DMS79 (cell line): ENCODE measurements at regions not wholly inside any gene's neighbourhood (a gene's known extent, or its start where the extent isn't known, plus 50 kb on each side); places are given as distances from the start of the nearest gene placed in this dataset.
"Not testable (repeated sequence)": the region's sequence is repeated elsewhere in the genome, so short reads cannot be mapped to it uniquely, and the experiment has no call there.

ENCODE experiments used
- DNase-seq: peaks from one replicate; lab custom pipeline; 2025; lab: John Stamatoyannopoulos, UW

DNA sequence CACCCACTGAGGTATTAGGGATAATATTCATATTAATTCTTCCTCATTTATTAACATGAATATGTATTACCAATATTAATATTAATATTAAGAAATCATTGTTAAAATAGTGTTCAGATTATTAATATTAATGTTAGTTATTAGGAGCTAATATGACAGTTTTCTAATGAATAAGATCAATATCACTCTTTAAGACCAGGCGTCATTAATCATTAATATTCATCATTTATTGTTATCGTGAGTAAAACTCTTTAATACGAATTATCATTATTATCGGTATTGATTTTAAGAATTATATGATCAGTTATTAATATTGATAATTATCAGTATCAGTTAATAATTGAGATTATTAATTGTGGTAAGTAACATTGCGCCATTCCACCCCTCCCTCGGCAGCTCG lies 101.0 kb upstream of the HMX1 start:
- DNase-seq = not testable (repeated sequence)

DNA sequence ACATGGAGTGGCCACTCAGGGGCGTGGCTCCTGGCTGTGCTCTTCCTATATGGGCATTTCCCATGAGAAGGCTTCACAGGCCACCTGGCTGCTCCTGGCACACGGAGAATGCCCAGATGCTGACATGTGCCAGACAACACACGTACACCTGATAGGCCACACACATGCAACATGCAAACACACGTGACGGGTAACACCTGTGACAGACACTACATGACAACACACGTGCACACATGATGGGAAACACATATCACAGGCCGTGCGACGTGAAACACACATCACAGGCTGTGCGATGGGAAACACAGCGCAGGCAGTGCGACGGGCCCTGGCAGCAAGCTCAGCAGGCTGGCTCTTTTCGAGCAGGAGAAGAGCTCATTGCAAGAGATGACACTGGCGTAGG lies 94.3 kb upstream of the HMX1 start:
- DNase-seq = not testable (repeated sequence)

DNA sequence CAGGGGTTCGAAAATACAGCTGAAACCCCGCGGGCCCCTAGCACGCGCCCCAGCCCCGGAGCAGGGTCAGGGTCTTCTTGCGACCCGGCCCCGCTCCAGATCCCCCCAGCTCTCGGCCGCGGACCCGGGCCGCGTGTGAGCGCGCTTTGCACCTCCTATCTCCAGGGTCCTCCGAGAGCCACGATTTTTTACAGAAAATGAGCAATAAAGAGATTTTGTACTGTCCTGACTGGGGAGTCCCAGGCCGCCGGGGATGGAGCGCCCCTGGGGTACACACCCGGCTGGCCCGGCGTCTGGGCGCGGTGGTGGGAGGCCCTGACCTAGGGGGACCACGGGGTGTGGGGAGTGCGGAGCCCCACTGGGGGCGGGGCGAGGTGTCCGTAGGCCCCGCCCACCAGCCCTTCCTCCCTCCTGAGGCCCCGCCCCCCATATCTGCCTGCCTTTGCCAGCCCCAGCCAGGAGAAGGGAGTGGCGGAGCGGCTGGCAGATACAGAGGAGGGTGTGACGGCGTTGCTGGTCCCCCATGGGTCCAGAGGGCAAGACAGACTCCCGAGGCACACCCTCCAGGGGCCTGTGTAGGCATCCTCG lies 92.7 kb upstream of the HMX1 start:
- not testable (repeated sequence) for DNase-seq

DNA sequence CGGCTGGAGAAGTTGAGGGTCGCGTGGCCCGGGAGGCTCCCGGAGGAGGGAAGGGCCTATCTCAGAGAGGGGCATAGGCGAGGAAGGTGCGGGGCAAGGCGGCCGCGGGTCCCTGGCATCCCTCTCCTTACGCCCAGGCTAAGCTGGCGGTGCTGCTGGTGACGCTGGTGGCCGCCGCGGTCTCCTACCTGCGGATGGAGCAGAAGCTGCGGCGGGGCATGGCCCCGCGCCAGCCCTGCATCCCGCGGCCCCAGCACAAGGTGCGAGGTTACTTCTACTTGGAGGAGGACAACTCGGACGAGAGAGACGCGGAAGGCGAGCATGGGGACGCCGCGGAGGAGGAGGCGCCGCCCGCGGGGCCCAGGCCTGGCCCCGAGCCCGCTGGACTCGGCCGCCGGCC lies 91.9 kb upstream of the HMX1 start:
- DNase-seq = not testable (repeated sequence)

DNA sequence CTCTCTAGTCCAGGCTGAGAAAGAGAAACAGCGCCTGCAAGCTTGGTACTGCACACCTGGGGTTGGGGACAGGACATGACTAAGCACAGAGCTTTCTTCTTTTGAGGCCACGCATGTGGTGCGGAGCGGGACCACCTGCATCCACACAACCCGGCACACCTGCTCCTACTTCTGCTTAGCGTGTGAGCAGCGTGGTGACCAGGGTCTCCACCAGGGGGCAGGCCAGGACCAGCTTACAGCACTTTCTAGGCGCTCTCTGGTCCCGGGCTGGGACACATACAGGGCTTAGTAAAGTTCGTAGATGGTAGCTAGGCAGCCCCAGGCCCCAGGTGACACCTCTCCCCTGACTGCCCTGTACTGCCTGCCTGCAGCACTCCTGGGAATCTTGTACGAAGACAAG lies 89.7 kb upstream of the HMX1 start:
- DNase-seq = not testable (repeated sequence)

DNA sequence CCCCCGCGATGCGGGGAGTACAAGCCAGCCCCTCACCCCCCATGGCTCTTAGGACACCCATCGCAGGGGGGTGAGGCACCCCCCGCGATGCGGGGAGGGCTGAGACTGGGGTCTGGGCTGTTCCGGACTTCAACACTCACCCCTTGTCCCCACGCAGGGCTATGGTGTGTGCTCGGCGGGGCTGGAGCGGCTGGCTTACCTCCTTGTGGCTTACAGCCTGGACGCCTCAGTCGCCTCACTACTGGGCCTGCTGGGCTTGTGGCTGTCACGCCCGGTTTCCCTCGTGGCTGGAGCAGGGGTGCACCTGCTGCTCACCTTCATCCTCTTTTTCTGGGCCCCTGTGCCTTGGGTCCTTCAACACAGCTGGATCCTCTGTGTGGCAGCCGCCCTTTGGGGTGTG lies 87.8 kb upstream of the HMX1 start:
- not testable (repeated sequence) for DNase-seq

DNA sequence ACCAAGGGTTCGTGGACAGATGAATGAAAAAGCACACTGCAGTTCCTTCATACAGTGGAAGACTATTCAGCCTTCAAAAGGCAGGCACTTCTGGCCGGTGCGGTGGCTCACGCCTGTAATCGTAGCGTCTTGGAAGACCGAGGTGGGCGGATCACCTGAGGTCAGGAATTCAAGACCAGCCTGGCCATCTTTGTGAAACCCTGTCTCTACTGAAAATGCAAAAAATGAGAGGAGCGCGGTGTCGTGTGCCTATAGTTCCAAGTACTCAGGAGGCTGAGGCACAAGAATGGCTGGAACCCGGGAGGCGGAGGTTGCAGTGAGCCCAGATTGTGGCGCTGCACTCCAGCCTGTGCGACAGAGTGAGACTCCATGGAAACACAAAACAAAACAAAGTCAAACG lies 82.4 kb upstream of the HMX1 start:
- not testable (repeated sequence) for DNase-seq

DNA sequence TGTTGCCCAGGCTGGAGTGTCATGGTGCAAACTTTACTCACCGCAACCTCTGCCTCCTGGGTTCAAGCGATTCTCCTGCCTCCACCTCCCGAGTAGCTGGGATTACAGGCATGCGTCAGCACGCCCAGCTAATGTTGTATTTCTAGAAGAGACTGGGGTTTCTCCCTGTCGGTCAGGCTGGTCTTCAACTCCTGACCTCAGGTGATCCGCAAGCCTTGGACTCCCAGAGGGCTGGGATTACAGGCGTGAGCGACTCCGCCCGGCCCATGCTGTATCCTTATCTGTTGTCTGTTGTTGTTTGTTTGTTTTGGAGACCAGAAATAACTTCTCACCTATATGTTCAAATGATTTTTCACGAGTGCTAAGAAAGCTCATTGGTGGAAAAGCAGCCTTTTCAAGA lies 81.2 kb upstream of the HMX1 start:
- not testable (repeated sequence) for DNase-seq

DNA sequence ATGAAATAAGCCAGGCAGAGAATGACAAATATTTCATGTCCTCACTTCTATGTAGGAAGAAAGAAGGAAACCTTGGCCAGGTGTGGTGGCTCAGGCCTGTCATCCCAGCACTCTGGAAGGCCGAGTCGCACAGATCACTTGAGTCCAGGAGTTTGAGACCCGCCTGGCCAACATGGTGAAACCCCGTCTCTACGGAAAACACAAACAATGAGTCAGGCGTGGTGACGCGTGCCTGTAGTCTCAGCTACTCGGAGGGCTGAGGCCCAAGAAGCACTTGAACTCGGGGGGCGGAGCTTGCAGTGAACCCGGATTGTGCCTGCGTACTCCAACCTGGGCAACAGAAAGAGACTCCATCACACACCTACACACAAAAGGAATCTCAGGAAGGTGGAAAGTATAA lies 80.5 kb upstream of the HMX1 start:
- not testable (repeated sequence) for DNase-seq

DNA sequence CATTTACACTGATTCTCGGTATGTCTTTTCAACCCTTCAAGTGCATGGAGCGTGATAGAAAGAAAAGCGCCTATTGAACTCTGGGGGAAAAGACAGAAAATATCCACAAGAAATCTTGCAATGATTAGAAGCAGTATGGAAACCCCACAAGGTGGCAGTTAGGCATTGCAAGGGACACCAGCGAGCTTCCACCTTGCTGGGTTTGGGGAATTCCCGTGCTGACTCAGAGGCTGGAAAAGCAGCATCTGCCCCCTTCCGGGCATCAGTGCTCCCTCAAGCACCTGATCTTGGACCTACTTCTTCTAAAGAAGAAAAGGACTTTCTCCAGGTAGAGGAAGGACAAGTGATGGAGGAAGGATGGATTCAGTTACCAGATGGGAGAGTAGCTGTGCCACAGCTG lies 73.9 kb upstream of the HMX1 start:
- DNase-seq = not testable (repeated sequence)

DNA sequence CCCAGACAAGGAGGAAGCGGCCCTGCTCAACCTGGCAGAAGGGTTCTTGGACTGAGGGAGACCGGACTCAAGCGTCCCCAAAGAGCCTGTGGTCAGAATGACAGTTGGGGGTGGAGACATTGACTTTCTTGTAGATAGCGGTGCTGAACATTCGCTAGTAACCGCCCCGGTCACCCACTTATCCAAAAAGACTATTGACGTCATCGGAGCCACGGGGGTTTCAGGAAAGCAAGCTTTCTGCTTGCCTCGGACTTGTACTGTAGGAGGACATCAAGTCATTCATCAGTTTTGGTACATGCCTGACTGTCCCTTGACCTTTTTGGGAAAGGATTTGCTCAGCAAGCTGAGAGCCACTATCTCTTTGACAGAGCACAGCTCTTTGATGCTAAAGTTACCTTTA lies 71.7 kb upstream of the HMX1 start:
- not testable (repeated sequence) for DNase-seq

DNA sequence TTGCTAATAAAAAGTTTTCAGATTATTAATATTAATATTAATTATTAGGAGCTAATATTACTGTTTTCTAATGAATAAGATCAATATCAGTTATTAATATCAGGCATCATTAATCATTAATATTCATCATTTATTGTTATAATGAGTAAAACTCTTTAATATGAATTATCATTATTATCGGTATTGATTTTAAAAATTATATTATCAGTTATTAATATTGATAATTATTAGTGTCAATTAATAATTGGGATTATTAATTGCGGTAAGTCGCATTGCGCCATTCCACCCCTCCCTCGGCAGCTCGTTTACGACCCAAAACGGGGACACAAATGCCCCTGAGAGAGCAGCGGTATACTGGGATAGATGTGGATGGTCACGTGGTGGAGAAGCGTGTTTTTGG lies 70.4 kb upstream of the HMX1 start:
- DNase-seq = not testable (repeated sequence)

DNA sequence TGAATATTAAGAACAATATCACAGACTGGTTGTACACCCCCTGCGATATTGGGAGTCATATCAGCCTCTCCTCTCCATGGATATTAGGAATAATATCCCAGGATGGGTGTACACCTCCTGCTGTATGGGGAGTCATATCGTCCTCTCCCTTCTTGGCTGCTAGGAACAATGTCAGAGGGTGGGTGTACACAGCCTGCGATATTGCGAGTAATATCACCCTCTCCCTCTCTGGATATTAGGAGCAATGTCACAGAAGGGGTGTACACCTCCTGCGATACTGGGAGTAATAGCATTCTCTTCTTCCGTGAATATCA lies 69.8 kb upstream of the HMX1 start:
- DNase-seq = not testable (repeated sequence)

DNA sequence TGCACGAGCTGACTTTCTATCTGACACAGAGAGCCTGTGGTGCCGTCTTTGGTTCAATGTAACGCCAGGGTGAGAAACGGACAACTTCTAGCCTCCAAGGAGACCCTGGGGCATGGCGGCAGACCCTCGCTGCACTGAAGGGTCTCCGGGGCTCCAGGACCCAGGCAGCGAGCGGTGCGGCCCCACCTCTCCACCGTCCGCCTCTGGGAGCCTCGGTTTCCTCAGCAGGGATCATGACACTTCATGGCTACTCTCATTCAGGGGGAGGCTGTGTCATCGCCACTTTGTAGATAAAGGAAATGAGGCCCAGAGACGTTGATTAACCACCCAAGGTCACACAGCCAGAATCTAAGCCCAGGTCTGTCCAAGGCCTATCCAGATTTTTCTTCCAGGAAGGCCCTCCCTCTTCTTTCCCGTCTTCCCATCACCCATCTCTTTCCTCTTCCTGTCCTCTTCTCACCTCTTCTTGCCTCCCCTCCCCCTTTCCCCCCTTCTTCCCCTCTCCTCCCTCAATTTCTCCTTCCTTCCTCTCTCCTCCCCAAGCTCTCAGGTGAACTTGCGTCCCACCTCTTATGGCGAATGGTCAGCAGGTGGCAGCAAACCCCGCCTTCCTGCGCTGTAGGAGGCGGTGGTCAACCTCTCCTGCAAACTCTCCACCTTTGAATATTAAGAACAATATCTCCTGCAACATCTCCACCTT lies 69.3 kb upstream of the HMX1 start:
- no peak for DNase-seq

DNA sequence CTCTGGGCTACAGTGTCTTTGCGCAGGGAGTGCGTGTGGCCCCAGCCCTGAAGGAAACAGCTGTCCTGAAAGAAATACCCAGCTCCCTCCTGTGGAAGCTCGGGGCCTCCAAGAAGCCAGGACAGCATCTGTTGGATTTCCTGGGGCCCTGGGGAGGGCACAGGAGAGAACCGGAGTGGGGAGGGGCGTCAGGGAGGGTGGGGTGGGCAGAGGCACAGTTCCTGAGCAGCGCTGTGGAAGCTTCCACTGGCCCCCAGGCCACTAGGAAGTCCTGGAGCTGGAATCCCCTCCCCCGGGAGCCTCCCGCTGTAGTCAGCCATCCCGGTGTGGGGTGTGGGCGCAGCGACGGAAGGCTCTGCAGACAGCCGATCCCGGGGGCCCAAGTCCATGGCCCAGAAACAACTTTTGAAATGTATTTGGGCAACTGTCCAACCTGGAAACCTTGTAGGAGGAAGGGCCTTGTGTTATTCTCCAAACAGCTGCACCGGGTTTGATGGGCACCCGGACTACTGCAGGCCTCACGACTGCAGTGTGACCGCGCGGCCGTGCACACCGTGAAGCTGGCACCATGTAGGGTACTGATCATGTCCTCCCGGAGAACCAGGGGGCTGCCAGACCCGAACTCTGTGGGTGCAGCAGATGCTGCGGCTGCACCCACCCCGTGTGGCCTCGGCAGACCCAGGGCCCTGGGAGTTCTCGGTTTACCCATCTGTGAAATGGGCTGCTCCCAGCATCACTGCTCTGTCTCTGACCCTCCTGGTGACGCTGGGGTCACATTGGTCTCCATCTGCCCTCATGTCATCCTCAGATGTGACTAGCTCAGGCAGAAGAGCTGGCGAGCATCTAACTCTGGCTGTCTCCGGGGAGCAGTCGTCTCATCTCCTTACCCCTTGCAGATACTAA lies 68.5 kb upstream of the HMX1 start:
- no peak for DNase-seq

DNA sequence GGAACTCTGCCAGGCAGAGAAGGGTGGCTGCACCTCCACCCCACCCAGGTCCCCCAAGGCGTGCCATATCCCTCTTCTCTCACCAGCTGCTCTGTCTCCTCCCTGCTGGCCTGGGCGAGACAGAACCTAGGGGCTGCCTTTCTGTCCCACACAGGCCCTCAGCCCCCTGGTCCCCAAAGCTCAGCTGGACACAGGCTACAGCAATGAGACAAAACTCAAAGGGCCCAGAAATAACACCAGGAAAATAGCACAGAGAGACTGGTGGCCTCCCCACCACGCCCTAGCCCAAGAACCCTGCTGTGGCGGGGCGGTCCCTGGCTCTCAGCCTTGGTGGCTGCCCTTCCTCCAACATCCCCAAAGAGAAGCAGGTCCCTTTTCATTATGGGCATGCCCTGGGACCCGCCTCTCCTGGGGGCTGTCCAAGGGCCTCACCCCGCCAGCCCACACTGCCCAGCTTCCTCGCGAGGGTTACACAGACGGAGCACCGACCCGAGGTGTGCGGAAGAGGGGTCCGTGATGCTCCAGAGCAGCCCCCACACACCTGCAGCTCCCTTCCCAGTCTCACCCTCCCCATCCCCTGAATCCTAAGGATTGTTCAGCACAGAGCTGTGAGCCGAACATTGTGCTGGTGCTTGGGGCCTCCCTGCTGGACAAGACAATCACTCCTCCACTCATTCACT lies 67.7 kb upstream of the HMX1 start:
- DNase-seq = no peak

DNA sequence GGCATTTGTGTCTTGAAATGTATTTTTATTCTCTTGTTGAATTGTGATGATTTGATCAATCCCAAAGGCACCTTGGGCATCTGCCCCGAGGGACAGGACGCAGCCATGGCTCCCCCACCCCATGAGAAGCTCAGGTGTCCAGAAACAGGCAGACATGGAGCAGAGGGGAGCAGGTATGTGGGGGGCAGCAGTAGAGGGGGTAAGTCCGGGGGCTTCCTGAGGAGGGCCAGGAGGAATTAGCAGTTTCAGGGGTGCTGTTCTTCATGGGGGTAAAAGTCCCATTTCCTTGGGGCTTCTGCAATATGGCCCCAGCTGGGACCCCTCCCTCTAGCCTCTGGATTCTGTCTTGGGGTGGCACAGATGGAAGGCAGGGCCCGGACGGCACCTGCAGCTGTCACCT lies 67.0 kb upstream of the HMX1 start:
- DNase-seq = no peak

DNA sequence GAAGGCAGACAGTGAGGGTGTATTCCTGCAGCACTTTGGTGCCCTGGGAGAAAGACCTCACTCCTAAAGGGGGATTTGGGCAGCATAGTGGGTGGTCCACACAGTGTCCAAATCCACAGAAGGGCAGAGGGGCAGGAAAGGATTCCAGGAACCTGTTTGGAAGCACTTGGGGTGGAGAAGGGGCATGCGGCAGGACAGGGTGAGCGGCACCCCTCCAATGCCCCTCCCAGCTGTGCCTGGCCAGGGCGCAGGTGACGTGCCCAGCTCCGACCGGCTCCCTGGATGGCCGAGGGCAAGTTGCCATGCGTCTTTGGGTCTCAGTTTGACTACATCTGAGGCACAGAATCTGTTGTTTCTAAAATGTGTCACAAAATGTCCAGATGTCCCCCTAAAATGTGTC lies 66.5 kb upstream of the HMX1 start:
- DNase-seq = no peak

DNA sequence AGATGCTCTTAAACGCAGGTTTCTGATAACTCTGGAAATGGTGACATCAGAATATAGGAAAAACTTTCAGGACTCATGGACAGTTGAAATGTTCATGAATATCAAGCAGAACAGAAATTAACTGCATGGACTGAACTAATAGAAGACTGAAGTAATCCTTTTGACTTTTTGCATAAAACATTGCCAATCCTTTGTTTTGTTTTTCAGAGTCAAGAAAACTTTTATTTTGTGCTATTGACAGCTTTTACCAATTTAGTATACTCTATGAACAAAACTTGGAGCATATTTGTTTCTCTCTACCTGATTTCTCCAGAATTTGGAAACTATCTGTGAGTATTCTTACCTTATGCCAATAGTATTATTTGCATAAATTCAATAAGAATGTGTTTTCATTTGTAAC lies 61.2 kb upstream of the HMX1 start:
- no peak for DNase-seq

DNA sequence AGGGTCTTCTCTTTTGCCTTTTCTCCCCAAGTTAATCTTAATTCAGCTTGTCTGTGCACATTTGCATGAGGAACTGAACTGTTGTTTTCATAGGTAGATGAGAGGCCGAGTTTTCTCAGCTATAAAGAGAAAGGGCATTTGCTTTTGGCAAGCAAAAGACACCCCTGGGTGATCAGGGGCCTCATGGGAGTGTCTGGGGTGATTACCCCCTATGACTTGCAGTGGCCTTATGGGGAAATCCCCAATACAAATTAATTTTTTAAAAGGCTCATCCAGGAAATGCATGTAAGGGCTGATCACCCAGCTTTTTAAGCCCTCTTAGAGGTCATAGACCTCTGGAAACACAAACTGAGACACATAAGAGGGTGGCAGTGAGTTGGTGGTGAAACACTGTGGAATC lies 56.4 kb upstream of the HMX1 start:
- no peak for DNase-seq

DNA sequence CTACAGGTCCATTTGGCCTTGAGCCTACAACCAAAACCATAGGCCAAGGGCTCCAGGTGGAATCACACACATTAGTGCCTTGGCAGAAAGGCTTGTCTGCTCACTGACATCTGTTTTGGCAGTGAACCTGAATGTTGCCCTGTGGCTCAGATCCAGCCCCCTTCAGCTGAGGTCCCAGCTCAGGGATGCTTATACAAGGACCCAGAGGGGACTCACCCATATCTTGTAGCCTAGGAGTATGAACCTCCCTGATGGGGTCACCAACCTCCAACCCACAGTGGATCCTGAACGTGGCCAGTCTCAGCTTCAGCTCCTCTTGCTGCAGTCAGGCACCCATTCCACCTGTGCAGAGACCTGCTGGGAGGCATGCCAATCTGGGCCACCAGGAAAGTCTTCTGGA lies 50.8 kb upstream of the HMX1 start:
- no peak for DNase-seq

DNA sequence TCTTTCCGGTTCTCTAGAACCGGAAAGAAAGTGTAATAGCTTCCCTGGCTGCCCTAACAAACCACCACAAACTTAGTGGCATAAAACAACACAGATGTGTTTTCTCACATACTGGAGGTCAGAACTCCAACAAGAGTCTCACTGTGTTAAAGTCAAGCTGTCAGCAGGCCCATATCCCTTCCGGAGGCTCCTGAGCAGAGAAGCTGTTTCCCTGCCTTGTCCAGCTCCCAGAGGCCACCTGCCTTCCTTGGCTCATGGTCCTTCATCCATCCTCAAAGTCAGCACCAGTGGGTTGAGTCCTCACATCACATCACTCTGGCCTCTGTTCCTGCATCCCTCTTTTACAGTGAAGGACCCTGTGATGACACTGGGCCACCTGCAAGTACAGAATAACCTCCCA lies 49.8 kb upstream of the HMX1 start:
- no peak for DNase-seq
